Mesendoderm (in vitro differentiated cells): ENCODE measurements at regions not wholly inside any gene's neighbourhood (a gene's known extent, or its start where the extent isn't known, plus 50 kb on each side); places are given as distances from the start of the nearest gene placed in this dataset.

Experiments
- DNase-seq: peaks from one replicate; pipeline ENCODE4 v3.0.0; 2013
- H2AK5ac ChIP-seq: 2 replicates; pipeline ENCODE4 v1.6.1; 2013; ENCODE audit warnings: low read length, inconsistent platforms
- H2BK120ac ChIP-seq: 2 replicates; pipeline ENCODE4 v1.6.1; 2013; ENCODE audit warnings: low read depth, mild to moderate bottlenecking, low read length, moderate library complexity, mixed read lengths
- H2BK15ac ChIP-seq: replicated peaks from 2 replicates; pipeline ENCODE4 v1.6.1; 2013; ENCODE audit warnings: low read depth, mild to moderate bottlenecking, moderate library complexity
- H2BK5ac ChIP-seq: 2 replicates; pipeline ENCODE4 v1.6.1; 2013; ENCODE audit warnings: low read length, inconsistent platforms
- H3K18ac ChIP-seq: 2 replicates; pipeline ENCODE4 v1.6.1; 2013; ENCODE audit warnings: mild to moderate bottlenecking, low read length, mixed read lengths
- H3K23ac ChIP-seq: one replicate; pipeline ENCODE4 v1.6.1; 2013; ENCODE audit warnings: low read length
- H3K27ac ChIP-seq: 2 replicates; pipeline ENCODE4 v1.5.1; 2013; ENCODE audit warnings: low read depth, mild to moderate bottlenecking, inconsistent platforms, low read length, moderate library complexity
- H3K27me3 ChIP-seq: 2 replicates; pipeline ENCODE4 v1.6.1; 2013; ENCODE audit warnings: low read length, control low read depth, mild to moderate bottlenecking, inconsistent platforms; ENCODE audit not compliant: insufficient read depth, poor library complexity
- H3K36me3 ChIP-seq: 2 replicates; pipeline ENCODE4 v1.6.1; 2013; ENCODE audit warnings: low read length, inconsistent platforms; ENCODE audit not compliant: control insufficient read depth, insufficient read depth
- H3K4ac ChIP-seq: one replicate; pipeline ENCODE4 v1.6.1; 2013; ENCODE audit warnings: low read depth, mild to moderate bottlenecking, low read length, moderate library complexity
- H3K4me1 ChIP-seq: 2 replicates; pipeline ENCODE4 v1.6.1; 2013; ENCODE audit warnings: low read depth, low read length, inconsistent platforms; ENCODE audit not compliant: control insufficient read depth
- H3K4me2 ChIP-seq: 2 replicates; pipeline ENCODE4 v1.6.1; 2013; ENCODE audit warnings: low read length
- H3K4me3 ChIP-seq: 2 replicates; pipeline ENCODE4 v1.5.1; 2013; ENCODE audit warnings: mild to moderate bottlenecking, low read length
- H3K56ac ChIP-seq: one replicate; pipeline ENCODE4 v1.6.1; 2013; ENCODE audit warnings: low read length
- H3K79me1 ChIP-seq: 2 replicates; pipeline ENCODE4 v1.6.1; 2013; ENCODE audit warnings: low read length, inconsistent platforms
- H3K79me2 ChIP-seq: 2 replicates; pipeline ENCODE4 v1.6.1; 2013; ENCODE audit warnings: mild to moderate bottlenecking, low read length; ENCODE audit not compliant: control insufficient read depth, insufficient read depth
- H3K9ac ChIP-seq: 2 replicates; pipeline ENCODE4 v1.6.1; 2013; ENCODE audit warnings: low read length, inconsistent platforms
- H4K5ac ChIP-seq: one replicate; pipeline ENCODE4 v1.6.1; 2013; ENCODE audit warnings: low read length
- H4K8ac ChIP-seq: one replicate; pipeline ENCODE4 v1.6.1; 2013; ENCODE audit warnings: low read depth, mild to moderate bottlenecking, control low read depth, low read length, moderate library complexity
- WGBS: extraction: QIAGEN DNeasy Blood & Tissue Kit; methylation state at CpG from one replicate; pipeline ENCODE4 v1.1.7; 2013; ENCODE audit warnings: low lambda C conversion rate, missing lambda C conversion rate; ENCODE audit not compliant: insufficient coverage; ENCODE audit errors: extremely low coverage; 5-methylcytosine and 5-hydroxymethylcytosine counted together

- Histone ChIP-seq H3K18ac (no peak overlapping the region), H3K23ac (no peak overlapping the region), H2AK5ac (no peak overlapping the region), H2BK5ac (no peak overlapping the region), H3K4ac (no peak overlapping the region), H3K27me3 (no peaks in the 10 kb centered on the region), H3K56ac (no peak overlapping the region), H3K4me3 (no peak overlapping the region), H3K79me1 (no peaks in the 10 kb centered on the region), H2BK120ac (no peak overlapping the region), H4K5ac (no peak overlapping the region), H4K8ac (no peak overlapping the region), H3K4me1 (no peaks in the 10 kb centered on the region), H3K4me2 (no peak overlapping the region), H3K36me3 (no peaks in the 10 kb centered on the region), H3K79me2 (no peaks in the 10 kb centered on the region), H2BK15ac (peak overlapping the region; percentile 7), H3K9ac (no peak overlapping the region), H3K27ac (no peak overlapping the region)
- no CpG with 5 or more reads among the region's 8 CpGs for WGBS
- no peak for DNase-seq
These were observed 131.7 kb upstream of the MYO10 start for GRCh38 chr5:17067657-17068392.

- no peak overlapping the region for H2BK120ac ChIP-seq
- H3K36me3 ChIP-seq = no peaks in the 10 kb centered on the region
- H3K79me2 ChIP-seq = no peaks in the 10 kb centered on the region
- no peak overlapping the region for H2BK5ac ChIP-seq
- no peak overlapping the region for H3K23ac ChIP-seq
- no peak overlapping the region for H3K4me2 ChIP-seq
- H3K18ac ChIP-seq = no peak overlapping the region
- no peak overlapping the region for H3K9ac ChIP-seq
- H3K4ac ChIP-seq = no peak overlapping the region
- no peak overlapping the region for H4K5ac ChIP-seq
- no peak for DNase-seq
- H2BK15ac ChIP-seq = no peak overlapping the region
- no peak overlapping the region for H3K56ac ChIP-seq
- no CpG with 5 or more reads among the region's 13 CpGs for WGBS
- H3K4me3 ChIP-seq = no peak overlapping the region
- H2AK5ac ChIP-seq = no peak overlapping the region
- H3K4me1 ChIP-seq = no peaks in the 10 kb centered on the region
- H4K8ac ChIP-seq = no peak overlapping the region
- no peaks in the 10 kb centered on the region for H3K27me3 ChIP-seq
- H3K27ac ChIP-seq = no peak overlapping the region
- H3K79me1 ChIP-seq = no peaks in the 10 kb centered on the region
These were observed 134.0 kb upstream of the MYO10 start for GRCh38 chr5:17069995-17070511.

GRCh38 chr5:17070647-17071046 is 134.6 kb upstream of the MYO10 start:
- Histone ChIP-seq H3K4ac (no peak overlapping the region), H3K27ac (no peak overlapping the region), H3K23ac (no peak overlapping the region), H2BK120ac (no peak overlapping the region), H2AK5ac (no peak overlapping the region), H2BK15ac (no peak overlapping the region), H3K79me1 (no peaks in the 10 kb centered on the region), H3K79me2 (no peaks in the 10 kb centered on the region), H4K5ac (no peak overlapping the region), H3K9ac (no peak overlapping the region), H3K4me2 (no peak overlapping the region), H3K56ac (no peak overlapping the region), H3K27me3 (no peaks in the 10 kb centered on the region), H3K4me3 (no peak overlapping the region), H3K4me1 (no peaks in the 10 kb centered on the region), H3K36me3 (no peaks in the 10 kb centered on the region), H3K18ac (no peak overlapping the region), H4K8ac (no peak overlapping the region), H2BK5ac (no peak overlapping the region)
- WGBS = no CpG with 5 or more reads among the region's 6 CpGs
- no peak for DNase-seq

GRCh38 chr5:17075236-17075635 is 139.1 kb upstream of the MYO10 start:
- Histone ChIP-seq H2BK5ac (no peak overlapping the region), H4K8ac (no peak overlapping the region), H3K4me1 (no peaks in the 10 kb centered on the region), H3K27ac (no peak overlapping the region), H3K9ac (no peak overlapping the region), H3K79me2 (no peaks in the 10 kb centered on the region), H3K4me2 (no peak overlapping the region), H3K4ac (no peak overlapping the region), H2BK15ac (no peak overlapping the region), H3K18ac (no peak overlapping the region), H3K27me3 (no peaks in the 10 kb centered on the region), H4K5ac (no peak overlapping the region), H2AK5ac (no peak overlapping the region), H3K79me1 (no peaks in the 10 kb centered on the region), H3K4me3 (no peak overlapping the region), H3K36me3 (no peaks in the 10 kb centered on the region), H3K23ac (no peak overlapping the region), H2BK120ac (no peak overlapping the region), H3K56ac (no peak overlapping the region)
- no CpG with 5 or more reads among the region's 4 CpGs for WGBS
- no peak for DNase-seq

- Histone ChIP-seq H3K79me1 (no peaks in the 10 kb centered on the region), H3K23ac (no peak overlapping the region), H3K18ac (no peak overlapping the region), H3K4me1 (no peaks in the 10 kb centered on the region), H4K8ac (no peak overlapping the region), H3K27ac (no peak overlapping the region), H2BK120ac (no peak overlapping the region), H3K4me3 (no peak overlapping the region), H3K4me2 (no peak overlapping the region), H3K4ac (no peak overlapping the region), H3K56ac (no peak overlapping the region), H2BK15ac (no peak overlapping the region), H2BK5ac (no peak overlapping the region), H3K9ac (no peak overlapping the region), H3K36me3 (no peaks in the 10 kb centered on the region), H3K27me3 (no peaks in the 10 kb centered on the region), H2AK5ac (no peak overlapping the region), H4K5ac (no peak overlapping the region), H3K79me2 (no peaks in the 10 kb centered on the region)
- no peak for DNase-seq
- WGBS = no CpG with 5 or more reads among the region's 2 CpGs
These were observed 140.2 kb upstream of the MYO10 start for GRCh38 chr5:17076272-17076671.
